ENCODE measurements at regions not wholly inside any gene's neighbourhood (a gene's known extent, or its start where the extent isn't known, plus 50 kb on each side); places are given as distances from the start of the nearest gene placed in this dataset.

DNA sequence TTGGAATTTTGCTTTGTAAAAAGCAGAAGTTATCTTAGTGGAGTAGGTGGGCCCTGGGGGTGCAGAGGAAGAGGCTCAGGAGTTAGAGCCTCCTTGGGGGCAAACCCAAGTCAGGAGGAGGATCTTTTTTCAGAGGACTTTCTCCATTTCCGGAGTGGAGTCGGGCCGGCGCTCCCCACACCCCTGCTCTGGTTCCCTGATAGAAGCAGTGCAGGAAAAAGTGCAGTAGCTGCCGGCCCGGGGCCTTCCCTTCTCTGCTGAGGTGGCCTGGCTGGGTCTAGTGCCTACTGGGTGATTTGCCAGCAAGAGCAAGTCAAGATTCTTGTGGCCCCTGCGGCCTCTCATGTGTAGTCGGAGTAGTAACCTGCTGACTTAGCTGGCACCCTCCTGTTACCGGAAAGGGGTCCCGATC, 124.2 kb upstream of the HS6ST1 start:
- TF ChIP-seq NR2C2 (CRISPR knock-in tag; IDR thresholded peaks at IDR 0.05) (no peak), NR2C2 (tag; IDR thresholded peaks at IDR 0.05) (0 out of 2 replicates have a peak, but pooled peaks have one; percentile 12), ZFPM2 (CRISPR knock-in tag; IDR thresholded peaks at IDR 0.05) (no peak), CBX2 (IDR thresholded peaks at IDR 0.05; ENCODE audit: insufficient read depth, low read length, poor library complexity, severe bottlenecking) (no peak), NFE2 (IDR thresholded peaks at IDR 0.05; ENCODE audit: low read depth) (no peak)
- TF ChIP-seq, protein P1, sequence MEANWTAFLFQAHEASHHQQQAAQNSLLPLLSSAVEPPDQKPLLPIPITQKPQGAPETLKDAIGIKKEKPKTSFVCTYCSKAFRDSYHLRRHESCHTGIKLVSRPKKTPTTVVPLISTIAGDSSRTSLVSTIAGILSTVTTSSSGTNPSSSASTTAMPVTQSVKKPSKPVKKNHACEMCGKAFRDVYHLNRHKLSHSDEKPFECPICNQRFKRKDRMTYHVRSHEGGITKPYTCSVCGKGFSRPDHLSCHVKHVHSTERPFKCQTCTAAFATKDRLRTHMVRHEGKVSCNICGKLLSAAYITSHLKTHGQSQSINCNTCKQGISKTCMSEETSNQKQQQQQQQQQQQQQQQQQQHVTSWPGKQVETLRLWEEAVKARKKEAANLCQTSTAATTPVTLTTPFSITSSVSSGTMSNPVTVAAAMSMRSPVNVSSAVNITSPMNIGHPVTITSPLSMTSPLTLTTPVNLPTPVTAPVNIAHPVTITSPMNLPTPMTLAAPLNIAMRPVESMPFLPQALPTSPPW (CRISPR knock-in tag; IDR thresholded peaks at IDR 0.05) = peak; percentile 14; the same call in 1 of the 2 replicates
- TF ChIP-seq, protein P2, sequence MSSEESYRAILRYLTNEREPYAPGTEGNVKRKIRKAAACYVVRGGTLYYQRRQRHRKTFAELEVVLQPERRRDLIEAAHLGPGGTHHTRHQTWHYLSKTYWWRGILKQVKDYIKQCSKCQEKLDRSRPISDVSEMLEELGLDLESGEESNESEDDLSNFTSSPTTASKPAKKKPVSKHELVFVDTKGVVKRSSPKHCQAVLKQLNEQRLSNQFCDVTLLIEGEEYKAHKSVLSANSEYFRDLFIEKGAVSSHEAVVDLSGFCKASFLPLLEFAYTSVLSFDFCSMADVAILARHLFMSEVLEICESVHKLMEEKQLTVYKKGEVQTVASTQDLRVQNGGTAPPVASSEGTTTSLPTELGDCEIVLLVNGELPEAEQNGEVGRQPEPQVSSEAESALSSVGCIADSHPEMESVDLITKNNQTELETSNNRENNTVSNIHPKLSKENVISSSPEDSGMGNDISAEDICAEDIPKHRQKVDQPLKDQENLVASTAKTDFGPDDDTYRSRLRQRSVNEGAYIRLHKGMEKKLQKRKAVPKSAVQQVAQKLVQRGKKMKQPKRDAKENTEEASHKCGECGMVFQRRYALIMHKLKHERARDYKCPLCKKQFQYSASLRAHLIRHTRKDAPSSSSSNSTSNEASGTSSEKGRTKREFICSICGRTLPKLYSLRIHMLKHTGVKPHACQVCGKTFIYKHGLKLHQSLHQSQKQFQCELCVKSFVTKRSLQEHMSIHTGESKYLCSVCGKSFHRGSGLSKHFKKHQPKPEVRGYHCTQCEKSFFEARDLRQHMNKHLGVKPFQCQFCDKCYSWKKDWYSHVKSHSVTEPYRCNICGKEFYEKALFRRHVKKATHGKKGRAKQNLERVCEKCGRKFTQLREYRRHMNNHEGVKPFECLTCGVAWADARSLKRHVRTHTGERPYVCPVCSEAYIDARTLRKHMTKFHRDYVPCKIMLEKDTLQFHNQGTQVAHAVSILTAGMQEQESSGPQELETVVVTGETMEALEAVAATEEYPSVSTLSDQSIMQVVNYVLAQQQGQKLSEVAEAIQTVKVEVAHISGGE (CRISPR knock-in tag; IDR thresholded peaks at IDR 0.05) = peak in 1 of 3 experiments; percentile 29; a peak in 1 of 6 replicates
- TF ChIP-seq, protein P3, sequence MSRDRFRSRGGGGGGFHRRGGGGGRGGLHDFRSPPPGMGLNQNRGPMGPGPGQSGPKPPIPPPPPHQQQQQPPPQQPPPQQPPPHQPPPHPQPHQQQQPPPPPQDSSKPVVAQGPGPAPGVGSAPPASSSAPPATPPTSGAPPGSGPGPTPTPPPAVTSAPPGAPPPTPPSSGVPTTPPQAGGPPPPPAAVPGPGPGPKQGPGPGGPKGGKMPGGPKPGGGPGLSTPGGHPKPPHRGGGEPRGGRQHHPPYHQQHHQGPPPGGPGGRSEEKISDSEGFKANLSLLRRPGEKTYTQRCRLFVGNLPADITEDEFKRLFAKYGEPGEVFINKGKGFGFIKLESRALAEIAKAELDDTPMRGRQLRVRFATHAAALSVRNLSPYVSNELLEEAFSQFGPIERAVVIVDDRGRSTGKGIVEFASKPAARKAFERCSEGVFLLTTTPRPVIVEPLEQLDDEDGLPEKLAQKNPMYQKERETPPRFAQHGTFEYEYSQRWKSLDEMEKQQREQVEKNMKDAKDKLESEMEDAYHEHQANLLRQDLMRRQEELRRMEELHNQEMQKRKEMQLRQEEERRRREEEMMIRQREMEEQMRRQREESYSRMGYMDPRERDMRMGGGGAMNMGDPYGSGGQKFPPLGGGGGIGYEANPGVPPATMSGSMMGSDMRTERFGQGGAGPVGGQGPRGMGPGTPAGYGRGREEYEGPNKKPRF (IDR thresholded peaks at IDR 0.05; ENCODE audit: low read depth, low read length) = no peak
- TF ChIP-seq, protein P4, sequence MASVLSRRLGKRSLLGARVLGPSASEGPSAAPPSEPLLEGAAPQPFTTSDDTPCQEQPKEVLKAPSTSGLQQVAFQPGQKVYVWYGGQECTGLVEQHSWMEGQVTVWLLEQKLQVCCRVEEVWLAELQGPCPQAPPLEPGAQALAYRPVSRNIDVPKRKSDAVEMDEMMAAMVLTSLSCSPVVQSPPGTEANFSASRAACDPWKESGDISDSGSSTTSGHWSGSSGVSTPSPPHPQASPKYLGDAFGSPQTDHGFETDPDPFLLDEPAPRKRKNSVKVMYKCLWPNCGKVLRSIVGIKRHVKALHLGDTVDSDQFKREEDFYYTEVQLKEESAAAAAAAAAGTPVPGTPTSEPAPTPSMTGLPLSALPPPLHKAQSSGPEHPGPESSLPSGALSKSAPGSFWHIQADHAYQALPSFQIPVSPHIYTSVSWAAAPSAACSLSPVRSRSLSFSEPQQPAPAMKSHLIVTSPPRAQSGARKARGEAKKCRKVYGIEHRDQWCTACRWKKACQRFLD (CRISPR knock-in tag; IDR thresholded peaks at IDR 0.05) = 0 out of 2 replicates have a peak, but pooled peaks have one; percentile 0
- H3K27ac ChIP-seq (ENCODE audit: extremely low read depth, low read depth, low read length) = peak overlapping the region; percentile 68; the same call in 1 of the 3 replicates
- intact Hi-C loops (cut with micrococcal nuclease) (no loop called here), in situ Hi-C loops (cut with MboI) (no loop called here)
- WGBS (ENCODE audit: insufficient coverage, low coverage, missing lambda C conversion rate) = 24% methylated on average over 10 of the region's 10 CpGs
- ChIA-PET CTCF (ENCODE audit: low intra/inter-chr PET ratio) (no interaction called here), POLR2A (interaction anchor here (0.7 kb wide), 1 partner anchor 66 kb away, joined by 5 read pairs; no protein-coding TSS in a partner anchor)
- H3K79me2 ChIP-seq (ENCODE audit: control insufficient read depth, insufficient read depth, low read length) = no peaks in the 10 kb centered on the region
- no peak overlapping the region for H3K4me3 ChIP-seq
- no peak overlapping the region for H3K4me2 ChIP-seq (ENCODE audit: insufficient read depth, low read length)
- peaks cover 4% of the 10 kb centered on the region for H3K9me1 ChIP-seq (ENCODE audit: control insufficient read depth, insufficient read depth, low read length)
- BruUV-seq (replicated peaks) = no TSS peak
- no peaks in the 10 kb centered on the region for H4K20me1 ChIP-seq (replicated peaks; ENCODE audit: control insufficient read depth, insufficient read depth, low read length)
- DNase-seq (ENCODE audit: extremely low read depth in 1 of 4, low spot score in 3 of 4) (peak in 1 of 4 experiments; percentile 19), FAIRE-seq (no peak), ATAC-seq (no peak; the same call in 2 of the 3 replicates)
- H3K9ac ChIP-seq (ENCODE audit: insufficient read depth in 1 of 2, low read depth in 2 of 2, low read length in 2 of 2) = peak overlapping the region in 1 of 2 experiments; percentile 71; a peak in 1 of 4 replicates
- H2AFZ ChIP-seq (ENCODE audit: low read depth, low read length) = peak overlapping the region; percentile 65
- peaks cover 28 to 42% of the 10 kb centered on the region in 2 experiments for H3K4me1 ChIP-seq (replicated peaks in 1 of 2; ENCODE audit: control insufficient read depth in 2 of 2, insufficient read depth in 2 of 2, low read length in 2 of 2)
- peaks cover 0 to 18% of the 10 kb centered on the region in 2 experiments; a peak in 2 of 5 replicates for H3K27me3 ChIP-seq (ENCODE audit: control insufficient read depth in 2 of 2, insufficient read depth in 2 of 2, low read length in 2 of 2)
- no peaks in the 10 kb centered on the region for H3K9me3 ChIP-seq (replicated peaks; ENCODE audit: control insufficient read depth, insufficient read depth, low read depth, low read length)
- H3K36me3 ChIP-seq (ENCODE audit: control insufficient read depth, insufficient read depth, low read length) = no peaks in the 10 kb centered on the region
